HEK293 (cell line): ENCODE measurements at regions not wholly inside any gene's neighbourhood (a gene's known extent, or its start where the extent isn't known, plus 50 kb on each side); places are given as distances from the start of the nearest gene placed in this dataset.

ENCODE experiments used
- CTCF ChIA-PET: fragments of 350-600 bp; formaldehyde crosslinking; extraction: SDS; loops from one replicate; lab custom pipeline; 2021; ENCODE audit warnings: antibody characterized with exemption; lab: Yijun Ruan, JAX
- POLR2A ChIA-PET: fragments of 300-600 bp; formaldehyde crosslinking; extraction: SDS; loops from one replicate; lab custom pipeline; 2020; ENCODE audit warnings: antibody characterized with exemption, inconsistent platforms; lab: Yijun Ruan, JAX
- H3K27ac ChIP-seq: fragments of 200-500 bp; sonication (Bioruptor generic); 2 replicates; pipeline ENCODE4 v1.5.1; 2014; ENCODE audit warnings: low read depth, low read length, control low read depth, inconsistent platforms; ENCODE audit errors: extremely low read depth
- H3K36me3 ChIP-seq, 2 experiments: fragments of 200-500 bp in 1 of 2; sonication (Bioruptor generic) in 1 of 2; 1 replicate in 1 of 2; 2 replicates in 1 of 2; pipeline ENCODE4 v1.5.1; 2014 to 2017; ENCODE audit warnings: inconsistent platforms in 2 of 2, low read length in 2 of 2; ENCODE audit not compliant: control insufficient read depth in 2 of 2, insufficient read depth in 1 of 2
- H3K4me1 ChIP-seq: fragments of 200-500 bp; sonication (Bioruptor generic); 2 replicates; pipeline ENCODE4 v1.5.1; 2014; ENCODE audit warnings: mild to moderate bottlenecking, low read length, inconsistent platforms; ENCODE audit not compliant: control insufficient read depth, insufficient read depth
- H3K4me3 ChIP-seq: 2 replicates; pipeline ENCODE4 v1.5.1; 2011; ENCODE audit warnings: low read depth, mild to moderate bottlenecking, control low read depth, low read length, moderate library complexity
- H3K9me3 ChIP-seq: fragments of 200-500 bp; sonication (Bioruptor generic); 2 replicates; pipeline ENCODE4 v1.5.1; 2014; ENCODE audit warnings: low read depth, low read length, inconsistent platforms; ENCODE audit not compliant: control insufficient read depth, insufficient read depth
- RBAK ChIP-seq: fragments of 450-650 bp; formaldehyde crosslinking; IDR thresholded peaks from 2 replicates; pipeline ENCODE4 v1.5.1; 2016; ENCODE audit warnings: missing biosample characterization, missing genetic modification characterization
- REPIN1 ChIP-seq: fragments of 450-650 bp; formaldehyde crosslinking; IDR thresholded peaks from 2 replicates; pipeline ENCODE4 v1.5.1; 2017; ENCODE audit warnings: missing biosample characterization, missing genetic modification characterization, low read depth
- SALL2 ChIP-seq: fragments of 450-650 bp; formaldehyde crosslinking; IDR thresholded peaks from 2 replicates; pipeline ENCODE4 v1.5.0; 2017; ENCODE audit warnings: missing biosample characterization, mild to moderate bottlenecking, missing genetic modification characterization, borderline replicate concordance
- ZBTB48 ChIP-seq: fragments of 450-650 bp; formaldehyde crosslinking; IDR thresholded peaks from 2 replicates; pipeline ENCODE4 v1.5.1; 2016; ENCODE audit warnings: missing biosample characterization, missing genetic modification characterization
- ZFP3 ChIP-seq: fragments of 450-650 bp; formaldehyde crosslinking; IDR thresholded peaks from 2 replicates; pipeline ENCODE4 v1.5.1; 2016; ENCODE audit warnings: low read depth, missing biosample characterization, missing genetic modification characterization
- ZFP41 ChIP-seq: fragments of 450-650 bp; formaldehyde crosslinking; IDR thresholded peaks from 2 replicates; pipeline ENCODE4 v1.5.1; 2016; ENCODE audit warnings: missing biosample characterization, missing genetic modification characterization, borderline replicate concordance
- ZNF114 ChIP-seq: fragments of 450-650 bp; formaldehyde crosslinking; IDR thresholded peaks from 2 replicates; pipeline ENCODE4 v1.5.0; 2017; ENCODE audit warnings: missing biosample characterization, missing genetic modification characterization
- ZNF132 ChIP-seq: fragments of 450-650 bp; formaldehyde crosslinking; IDR thresholded peaks from 2 replicates; pipeline ENCODE4 v1.5.1; 2017; ENCODE audit warnings: missing biosample characterization, missing genetic modification characterization, borderline replicate concordance
- ZNF138 ChIP-seq: fragments of 450-650 bp; formaldehyde crosslinking; IDR thresholded peaks from 2 replicates; pipeline ENCODE4 v1.5.1; 2016; ENCODE audit warnings: missing biosample characterization, missing genetic modification characterization, borderline replicate concordance
- ZNF148 ChIP-seq: fragments of 450-650 bp; formaldehyde crosslinking; IDR thresholded peaks from 2 replicates; pipeline ENCODE4 v1.5.0; 2017; ENCODE audit warnings: missing biosample characterization, missing genetic modification characterization, borderline replicate concordance
- ZNF16 ChIP-seq: fragments of 450-650 bp; formaldehyde crosslinking; IDR thresholded peaks from 2 replicates; pipeline ENCODE4 v1.5.1; 2016; ENCODE audit warnings: low read depth, missing biosample characterization, missing genetic modification characterization
- ZNF221 ChIP-seq: fragments of 450-650 bp; formaldehyde crosslinking; IDR thresholded peaks from 2 replicates; pipeline ENCODE4 v1.5.1; 2017; ENCODE audit warnings: missing biosample characterization, missing genetic modification characterization, borderline replicate concordance
- ZNF26 ChIP-seq: fragments of 450-650 bp; formaldehyde crosslinking; IDR thresholded peaks from 2 replicates; pipeline ENCODE4 v1.5.1; 2016; ENCODE audit warnings: missing biosample characterization, missing genetic modification characterization
- ZNF426 ChIP-seq: fragments of 450-650 bp; formaldehyde crosslinking; IDR thresholded peaks from 2 replicates; pipeline ENCODE4 v1.5.1; 2017; ENCODE audit warnings: missing biosample characterization, missing genetic modification characterization, mild to moderate bottlenecking, inconsistent platforms, moderate library complexity
- ZNF488 ChIP-seq: fragments of 450-650 bp; formaldehyde crosslinking; IDR thresholded peaks from 2 replicates; pipeline ENCODE4 v1.5.1; 2016; ENCODE audit warnings: missing biosample characterization, missing genetic modification characterization
- ZNF544 ChIP-seq: fragments of 450-650 bp; formaldehyde crosslinking; IDR thresholded peaks from 2 replicates; pipeline ENCODE4 v1.5.0; 2017; ENCODE audit warnings: missing biosample characterization, missing genetic modification characterization
- ZNF549 ChIP-seq: fragments of 450-650 bp; IDR thresholded peaks from 2 replicates; pipeline ENCODE4 v1.5.1; 2018; ENCODE audit warnings: missing biosample characterization, missing genetic modification characterization, mild to moderate bottlenecking, inconsistent platforms, moderate library complexity
- ZNF626 ChIP-seq: fragments of 450-650 bp; sonication (Bioruptor Pico); formaldehyde crosslinking; IDR thresholded peaks from 2 replicates; pipeline ENCODE4 v1.5.1; 2018; ENCODE audit warnings: missing biosample characterization, missing genetic modification characterization, inconsistent platforms
- ZNF629 ChIP-seq: fragments of 450-650 bp; formaldehyde crosslinking; IDR thresholded peaks from 2 replicates; pipeline ENCODE4 v1.5.1; 2017; ENCODE audit warnings: missing biosample characterization, missing genetic modification characterization
- ZNF747 ChIP-seq: fragments of 450-650 bp; formaldehyde crosslinking; IDR thresholded peaks from 2 replicates; pipeline ENCODE4 v1.5.1; 2016; ENCODE audit warnings: missing biosample characterization, missing genetic modification characterization
- ZNF791 ChIP-seq: fragments of 450-650 bp; formaldehyde crosslinking; IDR thresholded peaks from 2 replicates; pipeline ENCODE4 v1.5.1; 2016; ENCODE audit warnings: missing biosample characterization, missing genetic modification characterization
- ZSCAN16 ChIP-seq: fragments of 450-650 bp; formaldehyde crosslinking; IDR thresholded peaks from 2 replicates; pipeline ENCODE4 v1.5.1; 2016; ENCODE audit warnings: missing biosample characterization, missing genetic modification characterization
- TF ChIP-seq, protein P1 (sequence below): fragments of 450-650 bp; formaldehyde crosslinking; IDR thresholded peaks from 2 replicates; pipeline ENCODE4 v1.5.1; 2017; ENCODE audit warnings: missing biosample characterization, missing genetic modification characterization
- TF ChIP-seq, protein P2 (sequence below): fragments of 450-650 bp; formaldehyde crosslinking; IDR thresholded peaks from 2 replicates; pipeline ENCODE4 v1.5.1; 2016; ENCODE audit warnings: missing biosample characterization, missing genetic modification characterization

GRCh38 chr12:24707334-24707733 is 241.6 kb downstream of the BCAT1 start:
- Histone ChIP-seq H3K27ac (no peak overlapping the region), H3K4me1 (no peaks in the 10 kb centered on the region), H3K4me3 (no peak overlapping the region), H3K9me3 (no peaks in the 10 kb centered on the region), H3K36me3 (no peaks in the 10 kb centered on the region)
- TF ChIP-seq ZNF114 (tag by site-specific recombination): no peak
- TF ChIP-seq ZNF138: no peak
- TF ChIP-seq ZNF626 (tag by site-specific recombination): no peak
- TF ChIP-seq ZNF221: no peak
- TF ChIP-seq ZFP41: no peak
- TF ChIP-seq ZNF791 (tag by site-specific recombination): no peak
- no peak for TF ChIP-seq ZNF549 (tag by site-specific recombination)
- TF ChIP-seq ZNF132: no peak
- no peak for TF ChIP-seq ZNF544 (tag by site-specific recombination)
- TF ChIP-seq SALL2 (tag by site-specific recombination): no peak
- no peak for TF ChIP-seq ZNF148 (tag by site-specific recombination)
- TF ChIP-seq RBAK (tag by site-specific recombination): no peak
- no peak for TF ChIP-seq ZNF26 (tag by site-specific recombination)
- no peak for TF ChIP-seq ZNF747 (tag by site-specific recombination)
- CTCF ChIA-PET: no interaction called here
- POLR2A ChIA-PET: no interaction called here

DNA sequence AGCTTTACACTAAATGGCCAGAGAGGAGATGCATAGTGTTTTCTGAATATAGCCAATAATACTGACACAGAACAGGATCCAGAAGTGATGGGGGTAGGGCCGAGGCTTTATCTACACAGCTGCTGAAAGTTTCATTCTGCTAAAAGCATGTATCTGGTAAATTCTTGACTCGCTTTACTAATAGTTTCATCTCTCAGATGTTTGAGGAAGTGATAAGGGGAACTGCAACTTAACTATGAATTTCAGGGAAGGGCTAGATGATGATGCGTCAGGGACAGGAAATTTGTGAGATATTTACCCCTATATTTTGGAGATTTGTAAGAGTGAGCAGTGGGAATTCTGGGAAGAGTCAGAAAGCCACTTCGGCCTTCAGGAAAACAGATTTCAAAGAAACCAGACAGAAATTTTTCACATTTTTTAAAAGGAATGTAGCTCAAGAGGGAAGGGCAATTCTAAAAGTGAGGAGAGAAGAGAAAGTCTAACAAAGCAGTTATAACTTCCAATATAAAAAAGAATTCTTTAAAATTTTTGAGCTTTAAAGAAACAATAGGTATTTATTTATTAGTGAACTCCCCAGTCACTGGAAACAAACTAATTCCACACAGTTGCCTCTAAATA is 243.1 kb downstream of the BCAT1 start:
- ChIA-PET CTCF (interaction anchor here (0.6 kb wide), 1 partner anchor 1508 kb away, joined by 3 read pairs; no protein-coding TSS in a partner anchor), POLR2A (no interaction called here)
- Histone ChIP-seq H3K4me3 (no peak overlapping the region), H3K9me3 (no peaks in the 10 kb centered on the region), H3K36me3 (no peaks in the 10 kb centered on the region), H3K4me1 (no peaks in the 10 kb centered on the region), H3K27ac (no peak overlapping the region)
- TF ChIP-seq ZNF426 (no peak), REPIN1 (tag by site-specific recombination) (no peak), ZSCAN16 (tag by site-specific recombination) (no peak), ZNF26 (tag by site-specific recombination) (no peak), ZNF488 (tag by site-specific recombination) (no peak), ZBTB48 (tag by site-specific recombination) (no peak), ZNF16 (no peak), ZNF629 (tag by site-specific recombination) (no peak), ZFP3 (no peak)
- TF ChIP-seq, protein P1, sequence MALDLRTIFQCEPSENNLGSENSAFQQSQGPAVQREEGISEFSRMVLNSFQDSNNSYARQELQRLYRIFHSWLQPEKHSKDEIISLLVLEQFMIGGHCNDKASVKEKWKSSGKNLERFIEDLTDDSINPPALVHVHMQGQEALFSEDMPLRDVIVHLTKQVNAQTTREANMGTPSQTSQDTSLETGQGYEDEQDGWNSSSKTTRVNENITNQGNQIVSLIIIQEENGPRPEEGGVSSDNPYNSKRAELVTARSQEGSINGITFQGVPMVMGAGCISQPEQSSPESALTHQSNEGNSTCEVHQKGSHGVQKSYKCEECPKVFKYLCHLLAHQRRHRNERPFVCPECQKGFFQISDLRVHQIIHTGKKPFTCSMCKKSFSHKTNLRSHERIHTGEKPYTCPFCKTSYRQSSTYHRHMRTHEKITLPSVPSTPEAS (tag by site-specific recombination): no peak
- TF ChIP-seq, protein P2, sequence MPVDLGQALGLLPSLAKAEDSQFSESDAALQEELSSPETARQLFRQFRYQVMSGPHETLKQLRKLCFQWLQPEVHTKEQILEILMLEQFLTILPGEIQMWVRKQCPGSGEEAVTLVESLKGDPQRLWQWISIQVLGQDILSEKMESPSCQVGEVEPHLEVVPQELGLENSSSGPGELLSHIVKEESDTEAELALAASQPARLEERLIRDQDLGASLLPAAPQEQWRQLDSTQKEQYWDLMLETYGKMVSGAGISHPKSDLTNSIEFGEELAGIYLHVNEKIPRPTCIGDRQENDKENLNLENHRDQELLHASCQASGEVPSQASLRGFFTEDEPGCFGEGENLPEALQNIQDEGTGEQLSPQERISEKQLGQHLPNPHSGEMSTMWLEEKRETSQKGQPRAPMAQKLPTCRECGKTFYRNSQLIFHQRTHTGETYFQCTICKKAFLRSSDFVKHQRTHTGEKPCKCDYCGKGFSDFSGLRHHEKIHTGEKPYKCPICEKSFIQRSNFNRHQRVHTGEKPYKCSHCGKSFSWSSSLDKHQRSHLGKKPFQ (tag by site-specific recombination): no peak
